Mesenchymal stem cell (in vitro differentiated cells and primary cell): ENCODE measurements at regions not wholly inside any gene's neighbourhood (a gene's known extent, or its start where the extent isn't known, plus 50 kb on each side); places are given as distances from the start of the nearest gene placed in this dataset.

Source experiments
- DNase-seq: peaks from one replicate; pipeline ENCODE4 v3.0.0-alpha.2; 2013
- H2AFZ ChIP-seq: one replicate; pipeline ENCODE4 v1.6.1; 2013; ENCODE audit warnings: low read depth, mild to moderate bottlenecking, control low read depth, inconsistent platforms, low read length, moderate library complexity
- H2AK5ac ChIP-seq: 2 replicates; pipeline ENCODE4 v1.6.1; 2013; ENCODE audit warnings: low read length, moderate library complexity, mild to moderate bottlenecking, inconsistent platforms; ENCODE audit not compliant: severe bottlenecking
- H2BK120ac ChIP-seq: one replicate; pipeline ENCODE4 v1.6.1; 2013; ENCODE audit warnings: low read depth, mild to moderate bottlenecking, inconsistent platforms, low read length, moderate library complexity
- H2BK12ac ChIP-seq, 2 experiments: one replicate each; pipeline ENCODE4 v1.6.1; 2013; ENCODE audit warnings: inconsistent platforms in 2 of 2, low read length in 2 of 2, mild to moderate bottlenecking in 2 of 2, moderate library complexity in 2 of 2, control low read depth in 1 of 2
- H2BK15ac ChIP-seq: one replicate; pipeline ENCODE4 v1.6.1; 2013; ENCODE audit warnings: mild to moderate bottlenecking, low read depth, inconsistent platforms; ENCODE audit not compliant: poor library complexity, severe bottlenecking
- H2BK5ac ChIP-seq: 2 replicates; pipeline ENCODE4 v1.6.1; 2013; ENCODE audit warnings: low read depth, mild to moderate bottlenecking, low read length, control low read depth, inconsistent platforms; ENCODE audit not compliant: poor library complexity, severe bottlenecking
- H3K14ac ChIP-seq, 2 experiments: one replicate each; pipeline ENCODE4 v1.6.1; 2013; ENCODE audit warnings: inconsistent platforms in 2 of 2, low read length in 2 of 2, control low read depth in 1 of 2, mild to moderate bottlenecking in 1 of 2, moderate library complexity in 1 of 2
- H3K18ac ChIP-seq, 2 experiments: one replicate each; pipeline ENCODE4 v1.6.1; 2013; ENCODE audit warnings: inconsistent platforms in 2 of 2, low read length in 2 of 2, control low read depth in 1 of 2, low read depth in 1 of 2, mild to moderate bottlenecking in 1 of 2
- H3K23ac ChIP-seq, 2 experiments: one replicate each; pipeline ENCODE4 v1.6.1; 2013; ENCODE audit warnings: inconsistent platforms in 2 of 2, low read length in 2 of 2, mild to moderate bottlenecking in 2 of 2, moderate library complexity in 2 of 2, control low read depth in 1 of 2
- H3K27ac ChIP-seq: 2 replicates; pipeline ENCODE4 v1.5.1; 2013; ENCODE audit warnings: mild to moderate bottlenecking, moderate library complexity, low read length, control low read depth, inconsistent platforms; ENCODE audit not compliant: poor library complexity, severe bottlenecking
- H3K27me3 ChIP-seq, 2 experiments: 2 replicates each; pipeline versions ENCODE4 v1.6.1 to v1.7.0; 2013; ENCODE audit warnings: low read length in 2 of 2, mild to moderate bottlenecking in 2 of 2, moderate library complexity in 2 of 2, control low read depth in 1 of 2, inconsistent platforms in 1 of 2; ENCODE audit not compliant: control insufficient read depth in 1 of 2, insufficient read depth in 1 of 2
- H3K36me3 ChIP-seq, 2 experiments: 2 replicates each; pipeline versions ENCODE4 v1.6.1 to v1.7.0; 2013; ENCODE audit warnings: low read length in 2 of 2, control low read depth in 1 of 2, inconsistent platforms in 1 of 2, low read depth in 1 of 2, mild to moderate bottlenecking in 1 of 2; ENCODE audit not compliant: insufficient read depth in 2 of 2, control insufficient read depth in 1 of 2
- H3K4ac ChIP-seq, 2 experiments: one replicate each; pipeline ENCODE4 v1.6.1; 2013; ENCODE audit warnings: inconsistent platforms in 2 of 2, low read length in 2 of 2, mild to moderate bottlenecking in 2 of 2, moderate library complexity in 2 of 2, control low read depth in 1 of 2, low read depth in 1 of 2
- H3K4me1 ChIP-seq: 2 replicates; pipeline ENCODE4 v1.6.1; 2013; ENCODE audit warnings: low read depth, low read length, control low read depth; ENCODE audit not compliant: control insufficient read depth, insufficient read depth
- H3K4me2 ChIP-seq: 2 replicates; pipeline ENCODE4 v1.6.1; 2013; ENCODE audit warnings: low read length, mild to moderate bottlenecking, inconsistent platforms; ENCODE audit not compliant: poor library complexity, severe bottlenecking
- H3K4me3 ChIP-seq, 2 experiments: 2 replicates each; pipeline versions ENCODE4 v1.5.1 to v1.7.0; 2013; ENCODE audit warnings: low read length in 2 of 2, mild to moderate bottlenecking in 2 of 2, control low read depth in 1 of 2, low read depth in 1 of 2; ENCODE audit not compliant: insufficient read depth in 1 of 2
- H3K79me1 ChIP-seq: replicated peaks from 2 replicates; pipeline ENCODE4 v1.6.1; 2013; ENCODE audit warnings: mild to moderate bottlenecking, control low read depth, low read length, inconsistent platforms; ENCODE audit not compliant: poor library complexity, severe bottlenecking
- H3K9ac ChIP-seq: 2 replicates; pipeline ENCODE4 v1.7.0; 2013; ENCODE audit warnings: mild to moderate bottlenecking, low read length, moderate library complexity
- H3K9me3 ChIP-seq: 2 replicates; pipeline ENCODE4 v1.7.0; 2013; ENCODE audit warnings: mild to moderate bottlenecking, low read length; ENCODE audit not compliant: control insufficient read depth
- H4K8ac ChIP-seq: one replicate; pipeline ENCODE4 v1.6.1; 2013; ENCODE audit warnings: inconsistent platforms, mild to moderate bottlenecking, low read length, moderate library complexity
- H4K91ac ChIP-seq: one replicate; pipeline ENCODE4 v1.6.1; 2013; ENCODE audit warnings: mild to moderate bottlenecking, low read length, inconsistent platforms
- WGBS: methylation state at CpG from one replicate; pipeline ENCODE4 v1.1.7; 2013; ENCODE audit warnings: mixed read lengths; 5-methylcytosine and 5-hydroxymethylcytosine counted together

DNA sequence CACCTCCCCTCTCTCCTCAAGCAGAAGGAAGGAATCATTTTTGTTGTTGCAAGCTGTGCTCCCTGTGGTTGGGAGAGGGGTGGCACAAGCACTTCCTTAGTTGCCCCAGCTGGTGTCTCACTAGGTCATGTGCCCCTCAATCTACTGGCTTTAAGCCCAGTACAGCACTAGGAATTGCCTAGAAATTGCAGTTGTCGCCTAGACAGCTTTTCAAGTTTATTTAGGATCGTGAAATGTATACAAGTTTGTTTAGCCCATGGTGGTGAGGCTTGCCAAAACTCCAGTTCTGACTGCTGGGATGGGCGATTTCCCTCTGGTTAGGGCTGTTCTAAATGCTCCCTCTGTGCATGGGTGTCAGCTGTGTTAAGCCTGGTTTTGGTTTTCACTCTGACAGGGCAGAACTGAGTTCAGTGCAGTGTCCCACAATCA is 126.8 kb upstream of the ZNF644 start:
- H4K91ac ChIP-seq = no peak overlapping the region
- WGBS = 78% methylated on average over 3 of the region's 3 CpGs
- H3K9ac ChIP-seq = no peak overlapping the region
- H4K8ac ChIP-seq = no peak overlapping the region
- no peak overlapping the region for H2BK120ac ChIP-seq
- no peak overlapping the region for H2AK5ac ChIP-seq
- no peak overlapping the region for H3K4me3 ChIP-seq
- H3K23ac ChIP-seq = no peak overlapping the region
- no peaks in the 10 kb centered on the region for H3K27me3 ChIP-seq
- no peaks in the 10 kb centered on the region for H3K4me1 ChIP-seq
- H3K79me1 ChIP-seq = no peaks in the 10 kb centered on the region
- H3K4ac ChIP-seq = no peak overlapping the region
- H3K18ac ChIP-seq = no peak overlapping the region
- no peak overlapping the region for H2BK15ac ChIP-seq
- no peak overlapping the region for H2AFZ ChIP-seq
- H3K4me2 ChIP-seq = no peak overlapping the region
- no peak overlapping the region for H3K14ac ChIP-seq
- H3K9me3 ChIP-seq = no peaks in the 10 kb centered on the region
- H3K36me3 ChIP-seq = no peaks in the 10 kb centered on the region
- no peak overlapping the region for H2BK12ac ChIP-seq
- peak; percentile 8 for DNase-seq
- H3K27ac ChIP-seq = no peak overlapping the region
- H2BK5ac ChIP-seq = no peak overlapping the region

- WGBS = 35% methylated on average over 2 of the region's 3 CpGs
- H3K18ac ChIP-seq = no peak overlapping the region
- no peak overlapping the region for H4K8ac ChIP-seq
- no peak overlapping the region for H3K14ac ChIP-seq
- H3K27ac ChIP-seq = no peak overlapping the region
- H2AK5ac ChIP-seq = no peak overlapping the region
- H4K91ac ChIP-seq = no peak overlapping the region
- no peak overlapping the region for H2AFZ ChIP-seq
- H2BK120ac ChIP-seq = no peak overlapping the region
- no peak overlapping the region for H3K4ac ChIP-seq
- DNase-seq = no peak
- H2BK5ac ChIP-seq = no peak overlapping the region
- no peak overlapping the region for H3K4me3 ChIP-seq
- no peak overlapping the region for H2BK15ac ChIP-seq
- no peaks in the 10 kb centered on the region for H3K27me3 ChIP-seq
- no peaks in the 10 kb centered on the region for H3K9me3 ChIP-seq
- no peak overlapping the region for H2BK12ac ChIP-seq
- no peaks in the 10 kb centered on the region for H3K4me1 ChIP-seq
- no peak overlapping the region for H3K9ac ChIP-seq
- H3K36me3 ChIP-seq = no peaks in the 10 kb centered on the region
- no peaks in the 10 kb centered on the region for H3K79me1 ChIP-seq
- no peak overlapping the region for H3K23ac ChIP-seq
- no peak overlapping the region for H3K4me2 ChIP-seq
Measured at GRCh38 chr1:91141858-91142257, 120.0 kb upstream of the ZNF644 start.

DNA sequence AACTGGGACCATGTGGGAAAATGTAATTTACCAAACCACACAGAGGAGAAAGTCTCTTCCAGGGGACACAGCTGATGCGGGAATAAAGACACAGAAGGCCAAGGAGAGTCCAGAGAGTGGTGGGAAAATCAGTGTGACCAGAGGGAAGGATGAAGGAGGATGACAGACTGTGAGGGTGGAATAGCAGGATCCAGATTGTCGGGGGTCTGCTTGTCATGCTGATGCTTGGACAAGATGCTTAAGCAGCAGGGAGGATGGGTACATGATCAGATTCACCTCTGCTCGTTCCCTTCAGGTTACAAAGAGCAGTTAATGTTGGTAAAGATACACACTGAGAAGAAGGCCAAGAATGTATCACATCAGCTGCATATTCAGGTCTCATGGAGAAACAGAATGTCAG is 117.1 kb upstream of the ZNF644 start:
- Histone ChIP-seq H2BK120ac (no peak overlapping the region), H4K8ac (no peak overlapping the region), H3K4ac (no peak overlapping the region), H2AK5ac (no peak overlapping the region), H3K18ac (no peak overlapping the region), H3K4me3 (no peak overlapping the region), H4K91ac (no peak overlapping the region), H3K4me2 (no peak overlapping the region), H3K23ac (no peak overlapping the region), H2BK12ac (no peak overlapping the region), H3K4me1 (no peaks in the 10 kb centered on the region), H3K9me3 (no peaks in the 10 kb centered on the region), H2AFZ (no peak overlapping the region), H2BK5ac (no peak overlapping the region), H3K27me3 (no peaks in the 10 kb centered on the region), H3K27ac (no peak overlapping the region), H3K79me1 (no peaks in the 10 kb centered on the region), H2BK15ac (no peak overlapping the region), H3K36me3 (no peaks in the 10 kb centered on the region), H3K9ac (no peak overlapping the region), H3K14ac (no peak overlapping the region)
- 40% methylated on average over 3 of the region's 3 CpGs for WGBS
- DNase-seq = no peak

GRCh38 chr1:91137173-91137852 is 115.5 kb upstream of the ZNF644 start:
- no peak overlapping the region for H3K4ac ChIP-seq
- H4K8ac ChIP-seq = no peak overlapping the region
- H2BK12ac ChIP-seq = no peak overlapping the region
- no peak overlapping the region for H3K4me3 ChIP-seq
- no peak overlapping the region for H2BK5ac ChIP-seq
- H3K4me1 ChIP-seq = no peaks in the 10 kb centered on the region
- no peak overlapping the region for H3K27ac ChIP-seq
- WGBS = no CpG with 5 or more reads among the region's 1 CpG
- H3K9me3 ChIP-seq = no peaks in the 10 kb centered on the region
- no peak overlapping the region for H3K4me2 ChIP-seq
- H2AFZ ChIP-seq = no peak overlapping the region
- DNase-seq = no peak
- H4K91ac ChIP-seq = no peak overlapping the region
- H3K23ac ChIP-seq = no peak overlapping the region
- H3K79me1 ChIP-seq = no peaks in the 10 kb centered on the region
- H3K27me3 ChIP-seq = no peaks in the 10 kb centered on the region
- no peak overlapping the region for H3K14ac ChIP-seq
- H3K36me3 ChIP-seq = no peaks in the 10 kb centered on the region
- no peak overlapping the region for H2BK120ac ChIP-seq
- H3K9ac ChIP-seq = no peak overlapping the region
- no peak overlapping the region for H2BK15ac ChIP-seq
- H3K18ac ChIP-seq = no peak overlapping the region
- H2AK5ac ChIP-seq = no peak overlapping the region
